PC-3 (cell line): ENCODE measurements at regions not wholly inside any gene's neighbourhood (a gene's known extent, or its start where the extent isn't known, plus 50 kb on each side); places are given as distances from the start of the nearest gene placed in this dataset.

ENCODE experiments used
- CTCF ChIP-seq: fragments of 300-600 bp; sonication (generic); conservative IDR thresholded peaks from 2 replicates; pipeline ENCODE4 v1.5.1; 2017; ENCODE audit warnings: antibody characterized with exemption, low read depth, mild to moderate bottlenecking, low read length
- EZH2 ChIP-seq: fragments of 300-600 bp; sonication (generic); IDR thresholded peaks from one replicate; pipeline ENCODE4 v1.6.1; 2017; ENCODE audit warnings: antibody characterized with exemption, mild to moderate bottlenecking, low read length; ENCODE audit not compliant: unreplicated experiment
- EZH2phosphoT487 ChIP-seq: fragments of 300-600 bp; sonication (generic); IDR thresholded peaks from 2 replicates; pipeline ENCODE4 v1.6.1; 2018; ENCODE audit warnings: mild to moderate bottlenecking, antibody characterized with exemption, low read length, borderline replicate concordance

- TF ChIP-seq CTCF: no peak
- TF ChIP-seq EZH2: no peak
- TF ChIP-seq EZH2phosphoT487: no peak
These were observed 245.6 kb downstream of the SATB1 start for GRCh38 chr3:18179521-18179920.
